Ramos (cell line): ENCODE measurements at regions not wholly inside any gene's neighbourhood (a gene's known extent, or its start where the extent isn't known, plus 50 kb on each side); places are given as distances from the start of the nearest gene placed in this dataset.

ENCODE experiments used
- in situ Hi-C: fragments of 300-500 bp; cut with MboI; formaldehyde crosslinking; loops from one replicate; pipeline ENCODE4 v1.14.3; 2022; ENCODE audit warnings: low sequenced_read_pairs; ENCODE audit not compliant: unreplicated experiment

DNA sequence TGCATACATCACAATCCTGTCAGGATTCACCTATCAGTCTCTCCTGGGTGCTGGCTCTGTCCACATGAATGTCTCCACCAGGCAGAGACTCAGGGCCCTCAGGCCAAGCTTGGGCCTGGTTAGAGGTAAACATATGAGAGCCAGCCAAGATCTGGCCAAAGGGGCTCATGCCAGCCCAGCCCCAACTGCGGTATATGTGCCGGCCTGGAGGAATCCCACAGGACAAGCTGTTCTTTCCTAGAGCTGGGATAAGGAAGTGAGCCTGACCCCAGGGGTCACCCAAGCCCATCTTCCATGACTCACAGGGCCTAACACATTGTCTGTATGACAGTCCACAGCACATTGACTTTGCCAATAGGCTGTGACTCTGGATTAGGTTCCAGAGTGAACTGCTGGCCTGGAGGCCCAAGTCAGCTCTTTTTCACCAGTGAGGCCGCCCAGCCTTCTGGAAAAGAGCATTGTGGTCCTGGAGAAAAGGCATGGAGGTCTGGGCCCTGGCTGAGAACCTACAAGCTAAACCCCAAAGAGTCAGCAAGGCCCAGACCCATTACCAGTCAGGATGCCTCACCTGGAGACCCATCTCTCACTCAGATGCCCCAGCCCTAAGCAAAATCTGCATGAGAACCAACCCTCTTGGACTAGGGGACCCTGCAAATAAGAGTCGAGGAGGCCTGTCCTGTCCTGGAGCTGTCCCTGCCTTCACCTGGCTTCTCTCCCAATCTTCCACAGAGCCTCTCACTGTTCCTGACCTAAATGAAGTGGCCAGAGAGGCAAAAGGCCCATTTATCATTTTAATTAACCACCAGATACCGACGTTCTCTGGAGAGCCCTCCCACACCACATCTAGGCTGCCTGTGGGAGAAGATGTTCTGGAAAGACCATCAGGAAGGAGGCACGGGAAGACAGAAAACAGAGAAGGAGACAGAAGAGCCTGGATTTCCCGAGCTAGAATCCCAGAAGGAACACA, 120.9 kb upstream of the PKDCC start:
- in situ Hi-C loops = no loop called here

DNA sequence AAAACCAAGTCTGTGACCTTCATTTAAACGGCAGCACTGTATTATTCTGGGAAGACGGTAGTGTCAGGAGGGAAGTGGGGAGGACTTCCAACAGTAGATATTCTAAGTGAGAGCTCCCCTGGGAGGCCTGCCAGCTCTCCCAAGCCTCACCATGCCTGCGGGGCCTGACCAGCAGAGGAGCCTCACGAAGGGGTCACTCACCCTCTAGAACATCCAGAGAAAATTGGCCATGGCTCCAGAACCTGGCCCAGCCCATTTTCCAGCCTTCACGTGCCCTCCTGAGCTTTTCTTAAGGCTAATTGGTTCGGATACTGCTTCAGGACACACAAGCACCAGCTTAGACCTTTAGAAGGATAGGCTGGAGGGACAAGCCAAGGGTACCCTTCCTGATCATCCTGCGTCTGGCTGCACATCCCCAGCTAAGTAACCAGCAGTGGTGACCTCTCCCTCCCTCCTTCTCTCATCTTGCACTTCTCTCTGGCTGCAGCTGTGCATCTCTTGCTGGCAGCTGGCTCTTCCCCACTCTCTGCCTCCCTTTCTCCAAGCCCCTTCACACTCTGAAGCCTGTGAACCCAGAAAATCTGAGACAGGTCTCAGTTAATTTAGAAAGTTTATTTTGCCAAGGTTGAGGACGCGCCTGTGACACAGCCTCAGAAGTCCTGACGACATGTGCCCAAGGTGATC, 120.1 kb upstream of the PKDCC start:
- in situ Hi-C loops = no loop called here

DNA sequence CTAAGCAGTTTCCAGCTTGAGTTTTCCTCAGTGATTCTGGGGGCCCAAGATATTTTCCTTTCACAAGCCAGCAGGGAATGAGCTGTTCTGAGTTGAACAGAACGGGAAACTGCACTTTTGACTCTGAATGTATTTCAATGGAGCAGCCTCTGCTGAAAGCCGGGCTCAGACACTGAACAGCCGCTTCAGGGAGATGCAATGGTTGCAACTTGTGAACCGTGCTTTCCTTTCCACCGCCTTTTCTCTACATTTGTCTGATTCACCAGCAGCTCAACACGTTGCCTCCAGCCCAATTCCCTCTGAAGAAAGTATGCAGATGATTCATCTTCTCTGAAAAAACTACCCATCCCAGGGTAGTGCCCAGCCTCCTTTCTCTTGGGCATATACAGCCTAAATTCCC, 119.3 kb upstream of the PKDCC start:
- in situ Hi-C loops = no loop called here

GRCh38 chr2:41930807-41931566, 116.8 kb upstream of the PKDCC start:
- in situ Hi-C loops = no loop called here

- in situ Hi-C loops = no loop called here
Observed at GRCh38 chr2:41932241-41933045, 115.4 kb upstream of the PKDCC start.

DNA sequence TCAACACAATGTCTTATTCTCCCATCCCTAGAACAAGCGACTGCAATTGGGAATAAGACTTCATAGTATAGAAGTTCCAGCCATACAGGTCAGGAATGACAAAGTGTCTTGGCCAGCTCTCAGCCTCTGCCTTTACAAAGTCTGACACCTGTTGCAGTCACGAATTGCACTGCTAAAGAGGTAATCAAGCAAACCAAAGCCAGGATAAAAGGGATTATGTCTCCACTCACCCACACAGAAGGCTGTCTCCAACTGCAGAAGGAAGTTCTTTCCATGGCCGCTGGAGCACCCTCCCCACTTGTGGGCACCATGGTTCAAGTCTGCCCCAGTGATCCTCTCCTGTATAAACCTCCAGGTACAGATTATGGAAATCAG, 114.8 kb upstream of the PKDCC start:
- in situ Hi-C loops = no loop called here

DNA sequence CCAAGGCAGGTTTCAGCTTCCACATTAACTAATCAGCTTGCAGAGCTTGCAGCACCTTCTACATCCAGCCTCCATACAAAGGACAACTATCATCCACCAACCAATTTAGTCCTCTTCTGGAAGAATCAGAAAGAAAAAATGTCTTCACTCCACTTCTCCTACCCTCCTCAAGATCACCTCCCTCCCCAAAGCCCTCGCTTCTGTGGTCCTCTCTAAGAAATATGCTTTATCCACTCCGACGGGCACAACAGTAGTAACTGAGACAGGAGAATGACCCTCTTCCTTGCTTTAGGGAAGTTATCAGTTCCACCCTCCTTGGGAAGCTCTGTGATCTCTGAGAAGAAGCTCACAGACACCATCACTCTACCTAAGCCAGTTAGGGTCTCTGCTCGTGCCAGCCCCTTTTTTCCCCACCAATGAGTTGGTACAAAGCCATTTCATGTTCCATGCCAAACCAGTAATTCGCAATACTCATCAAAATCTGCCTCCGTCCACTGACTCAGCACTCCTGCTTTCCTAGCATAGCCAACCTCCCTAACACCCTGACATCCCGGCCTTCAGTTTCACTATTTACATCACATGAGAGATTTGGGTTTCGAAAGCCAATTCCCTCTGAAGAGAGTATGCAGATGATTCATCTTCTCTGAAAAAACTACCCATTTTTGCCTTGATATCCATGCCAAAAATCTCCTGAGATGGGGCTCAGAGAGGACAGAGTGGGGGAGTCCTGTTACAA, 114.1 kb upstream of the PKDCC start:
- in situ Hi-C loops = no loop called here

DNA sequence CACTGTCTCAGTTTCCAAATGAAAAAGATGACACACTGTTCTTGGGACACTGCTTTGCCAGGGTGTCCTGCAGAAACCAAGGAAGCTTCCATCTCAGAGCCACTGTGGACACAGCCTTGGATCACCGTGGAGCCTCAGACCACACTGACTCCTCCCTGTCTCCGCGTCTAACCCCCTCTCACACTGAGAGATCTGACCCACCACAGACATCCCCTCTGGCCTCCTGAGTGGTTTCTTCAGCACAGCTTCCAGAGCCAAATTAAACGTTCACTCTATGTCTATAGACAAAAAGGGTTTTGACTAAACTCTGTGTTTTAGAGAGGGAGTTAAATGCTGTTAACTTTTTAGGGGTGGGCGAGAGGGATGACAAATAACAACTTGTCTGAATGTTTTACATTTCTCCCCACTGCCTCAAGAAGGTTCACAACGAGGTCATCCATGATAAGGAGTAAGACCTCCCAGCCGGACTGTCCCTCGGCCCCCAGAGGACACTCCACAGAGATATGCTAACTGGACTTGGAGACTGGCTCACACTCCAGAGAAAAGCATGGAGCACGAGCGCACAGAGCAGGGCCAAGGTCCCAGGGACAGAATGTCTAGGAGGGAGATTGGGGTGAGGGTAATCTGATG, 113.4 kb upstream of the PKDCC start:
- in situ Hi-C loops = no loop called here

GRCh38 chr2:41935002-41935401, 112.8 kb upstream of the PKDCC start:
- in situ Hi-C loops = no loop called here

DNA sequence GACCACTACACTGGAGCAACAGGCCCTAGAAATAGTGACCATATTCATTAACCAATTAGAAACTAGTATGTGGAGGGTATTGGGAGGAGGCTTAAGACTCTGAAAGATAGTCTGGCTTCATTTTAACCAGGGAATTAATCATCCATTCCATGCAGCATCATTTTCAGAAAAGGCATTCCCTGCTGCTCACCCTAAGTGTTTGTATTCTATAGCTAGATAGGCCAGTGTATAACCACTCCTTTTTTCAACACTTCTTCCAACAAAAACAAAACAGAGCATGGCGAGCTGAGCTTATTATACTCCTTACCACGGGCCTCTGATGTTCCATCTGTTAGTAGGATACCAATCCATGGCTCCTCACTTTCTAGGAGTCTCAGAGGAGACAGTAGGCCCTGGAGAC, 112.0 kb upstream of the PKDCC start:
- in situ Hi-C loops = no loop called here

DNA sequence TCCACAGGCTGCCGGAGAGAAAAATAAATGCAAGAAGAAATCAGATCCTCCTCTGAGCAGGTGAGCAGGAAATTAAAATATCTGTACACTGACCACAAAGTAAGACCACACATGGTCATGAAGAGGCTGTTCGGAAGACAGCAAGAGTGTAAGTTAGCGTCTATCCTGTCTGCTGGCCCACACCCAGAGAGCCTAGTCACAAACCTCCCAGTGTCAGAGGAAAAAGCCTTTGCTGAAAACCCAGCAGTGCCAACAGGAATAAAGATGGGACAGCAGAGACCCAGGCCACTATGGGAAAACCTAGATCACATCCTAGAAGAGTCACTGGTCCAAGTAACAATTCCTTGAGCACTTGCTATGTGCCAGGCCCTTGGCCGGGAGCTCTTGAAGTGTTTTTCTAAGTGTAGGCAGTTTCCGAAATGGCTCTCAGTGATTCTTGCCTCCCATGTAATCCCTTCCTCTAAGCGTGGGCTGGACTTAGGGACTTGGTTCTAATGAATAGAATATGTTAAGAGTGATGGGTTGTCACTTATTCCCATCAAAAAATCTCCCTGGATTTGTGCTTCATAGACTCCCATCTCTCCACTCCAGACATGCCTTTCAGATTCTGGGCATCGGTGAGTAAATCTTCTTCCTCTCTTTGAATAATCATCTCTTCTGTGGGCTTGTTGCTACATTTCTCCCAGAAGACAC, 110.9 kb upstream of the PKDCC start:
- in situ Hi-C loops = no loop called here

DNA sequence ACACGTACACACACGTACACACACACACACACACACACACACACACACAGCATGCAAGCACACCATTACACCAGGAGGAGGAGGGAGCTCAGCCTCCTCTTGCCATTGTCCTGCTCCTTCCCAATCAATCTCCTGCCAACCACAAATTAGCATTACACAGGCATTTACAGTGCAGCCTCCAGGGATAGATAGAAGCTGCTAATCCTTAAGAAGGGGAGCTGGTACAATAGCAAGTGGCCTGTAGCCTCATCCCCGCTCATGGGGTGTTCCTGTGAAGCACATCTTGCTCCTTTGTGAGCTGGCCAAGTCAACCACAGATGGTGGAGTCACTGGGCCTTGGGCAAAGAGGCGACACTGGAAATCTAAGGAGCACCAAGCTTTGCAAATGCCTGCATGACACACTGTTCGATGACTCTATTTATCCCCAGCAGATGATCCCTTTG, 110.3 kb upstream of the PKDCC start:
- in situ Hi-C loops = no loop called here

GRCh38 chr2:41937921-41938708, 109.7 kb upstream of the PKDCC start:
- in situ Hi-C loops = no loop called here

DNA sequence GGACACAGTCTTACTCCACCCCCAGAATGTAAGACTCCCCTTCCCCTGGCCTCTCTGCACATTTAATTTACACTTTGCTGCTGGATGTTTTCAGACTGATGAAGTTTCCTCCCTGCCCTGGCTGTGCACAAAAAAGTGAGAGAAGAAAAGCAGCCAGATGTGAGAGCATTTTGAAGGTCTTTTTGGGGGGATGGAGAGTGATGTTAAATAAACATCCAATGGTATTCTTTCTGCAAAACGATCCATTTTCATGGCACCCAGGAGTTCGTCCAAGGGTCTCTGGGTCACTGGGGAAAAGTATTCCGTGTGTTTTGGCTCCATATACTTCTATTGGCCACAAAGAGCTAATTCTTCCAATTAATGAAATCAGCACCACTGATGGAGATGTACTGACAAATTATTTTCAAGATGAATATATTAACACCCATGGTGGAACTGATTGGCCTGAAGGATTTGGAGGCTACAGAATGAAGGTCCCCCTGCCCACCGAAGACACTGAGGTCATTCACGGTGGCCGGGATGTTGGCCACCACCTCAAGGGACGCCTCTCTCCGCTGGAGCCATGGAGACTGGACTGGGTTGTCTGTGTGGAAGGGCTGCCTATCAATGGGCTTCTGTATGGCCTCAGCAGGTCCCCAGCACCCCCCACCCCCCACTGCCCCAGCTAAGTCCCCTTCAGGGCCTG, 107.6 kb upstream of the PKDCC start:
- in situ Hi-C loops = no loop called here

GRCh38 chr2:41940745-41941063, 107.1 kb upstream of the PKDCC start:
- in situ Hi-C loops = no loop called here

DNA sequence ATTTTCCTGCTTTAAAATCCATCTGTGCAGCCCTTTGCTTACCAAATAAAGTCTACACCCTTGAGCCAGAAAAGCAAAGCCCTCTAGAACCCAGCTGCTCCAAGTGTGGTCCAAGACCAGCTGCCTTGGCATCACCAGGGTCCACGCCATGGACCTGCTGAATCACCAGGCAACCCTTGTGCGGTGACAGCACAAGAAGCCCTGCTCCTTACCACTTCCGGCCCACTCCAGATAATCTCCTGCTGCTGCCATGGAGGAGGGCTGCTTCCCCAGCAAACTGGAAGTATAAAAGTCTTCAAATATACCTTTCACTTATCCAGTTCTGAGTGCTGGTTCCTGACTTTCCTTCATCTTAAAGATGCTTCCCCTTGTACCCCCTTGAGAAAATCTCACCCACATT, 106.0 kb upstream of the PKDCC start:
- in situ Hi-C loops = no loop called here

DNA sequence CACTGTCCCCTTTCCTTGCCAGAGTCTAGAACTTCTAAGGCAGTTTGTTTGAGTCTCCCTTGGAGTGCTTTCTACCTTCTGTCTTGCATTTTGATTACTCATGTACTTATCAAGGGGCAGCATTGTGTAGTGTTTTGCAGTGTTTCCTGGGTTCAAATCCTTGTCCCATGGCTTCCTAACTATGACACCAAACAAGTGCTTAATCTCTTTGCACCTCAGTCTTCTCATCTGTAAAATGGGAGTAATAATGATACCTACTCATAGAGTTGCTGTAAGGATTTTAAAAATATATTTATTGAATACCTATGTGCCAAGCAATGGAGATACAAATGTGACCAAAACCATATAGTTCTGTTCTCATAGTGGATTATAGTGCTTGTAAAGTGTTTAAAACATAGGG, 105.5 kb upstream of the PKDCC start:
- in situ Hi-C loops = no loop called here
